ENCODE measurements at regions not wholly inside any gene's neighbourhood (a gene's known extent, or its start where the extent isn't known, plus 50 kb on each side); places are given as distances from the start of the nearest gene placed in this dataset.

- no peaks in the 10 kb centered on the region for H3K9me2 ChIP-seq (ENCODE audit: insufficient read depth)
- WGBS, 2 experiments (ENCODE audit: low coverage in 1 of 2, low lambda C conversion rate in 2 of 2, missing lambda C conversion rate in 2 of 2), result 76 to 90% methylated on average over 2 of the region's 2 CpGs
- no peaks in the 10 kb centered on the region for H3K27me3 ChIP-seq (replicated peaks; ENCODE audit: insufficient read depth)
- in situ Hi-C loops (cut with MboI), result no loop called here
- DNase-seq, result no peak
- no peak overlapping the region for H2AFZ ChIP-seq
- TF ChIP-seq EZH2phosphoT487 (IDR thresholded peaks at IDR 0.05; ENCODE audit: insufficient read depth, low read depth) (no peak), EZH2 (IDR thresholded peaks at IDR 0.05; ENCODE audit: insufficient read depth, poor library complexity, severe bottlenecking) (no peak)
- no peak overlapping the region for H3K27ac ChIP-seq
- H4K20me1 ChIP-seq (ENCODE audit: insufficient read depth), result no peaks in the 10 kb centered on the region
- no peak overlapping the region for H3K4me3 ChIP-seq
- H3K36me3 ChIP-seq (ENCODE audit: low read depth), result no peaks in the 10 kb centered on the region
- H3K9ac ChIP-seq, result no peak overlapping the region
- H3F3A ChIP-seq (ENCODE audit: insufficient read depth), result no peaks in the 10 kb centered on the region
- H3K9me3 ChIP-seq (ENCODE audit: low read depth), result no peaks in the 10 kb centered on the region
- no peak overlapping the region for H3K4me2 ChIP-seq (ENCODE audit: unreplicated experiment)
- H3K4me1 ChIP-seq (ENCODE audit: insufficient read depth), result no peaks in the 10 kb centered on the region
- no peaks in the 10 kb centered on the region for H3K79me2 ChIP-seq (ENCODE audit: insufficient read depth)
Measured at GRCh38 chr12:61934564-61934963, 325.6 kb upstream of the USP15 start.

- no peaks in the 10 kb centered on the region for H4K20me1 ChIP-seq (ENCODE audit: insufficient read depth)
- H3F3A ChIP-seq (ENCODE audit: insufficient read depth), result no peaks in the 10 kb centered on the region
- H3K9ac ChIP-seq, result no peak overlapping the region
- H2AFZ ChIP-seq, result no peak overlapping the region
- no peak overlapping the region for H3K27ac ChIP-seq
- H3K27me3 ChIP-seq (replicated peaks; ENCODE audit: insufficient read depth), result no peaks in the 10 kb centered on the region
- no peak for TF ChIP-seq EZH2phosphoT487 (IDR thresholded peaks at IDR 0.05; ENCODE audit: insufficient read depth, low read depth)
- TF ChIP-seq EZH2 (IDR thresholded peaks at IDR 0.05; ENCODE audit: insufficient read depth, poor library complexity, severe bottlenecking), result no peak
- no peak overlapping the region for H3K4me2 ChIP-seq (ENCODE audit: unreplicated experiment)
- no peaks in the 10 kb centered on the region for H3K36me3 ChIP-seq (ENCODE audit: low read depth)
- no peak for DNase-seq
- in situ Hi-C loops (cut with MboI), result no loop called here
- H3K9me3 ChIP-seq (ENCODE audit: low read depth), result no peaks in the 10 kb centered on the region
- no peak overlapping the region for H3K4me3 ChIP-seq
- no peaks in the 10 kb centered on the region for H3K4me1 ChIP-seq (ENCODE audit: insufficient read depth)
- H3K9me2 ChIP-seq (ENCODE audit: insufficient read depth), result no peaks in the 10 kb centered on the region
- no peaks in the 10 kb centered on the region for H3K79me2 ChIP-seq (ENCODE audit: insufficient read depth)
Measured at GRCh38 chr12:61939977-61940376, 320.2 kb upstream of the USP15 start.

DNA sequence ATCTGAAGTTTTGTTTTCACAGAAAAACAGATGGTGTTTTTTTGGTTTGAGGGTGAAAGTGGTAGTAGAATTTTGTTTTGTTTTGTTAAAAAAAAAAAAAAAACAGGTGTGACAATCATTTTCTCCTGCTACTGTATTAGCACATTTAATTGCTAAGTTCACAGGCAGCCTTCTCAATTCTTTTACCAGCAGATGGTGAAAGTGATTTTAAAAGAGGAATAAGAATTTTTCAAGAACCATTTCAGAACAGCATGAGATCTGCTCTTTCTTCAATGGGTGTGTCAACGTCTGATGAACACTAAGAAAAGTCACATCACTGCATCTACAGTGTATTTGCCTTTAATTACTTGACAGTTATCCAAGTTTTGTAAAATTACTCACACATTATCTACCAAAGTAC is 303.7 kb upstream of the USP15 start:
- Histone ChIP-seq H4K20me1 (ENCODE audit: insufficient read depth) (no peaks in the 10 kb centered on the region), H3K4me1 (ENCODE audit: insufficient read depth) (no peaks in the 10 kb centered on the region), H3K27ac (no peak overlapping the region), H2AFZ (no peak overlapping the region), H3K9me2 (ENCODE audit: insufficient read depth) (no peaks in the 10 kb centered on the region), H3K4me3 (no peak overlapping the region), H3K79me2 (ENCODE audit: insufficient read depth) (no peaks in the 10 kb centered on the region), H3K4me2 (ENCODE audit: unreplicated experiment) (no peak overlapping the region), H3K36me3 (ENCODE audit: low read depth) (no peaks in the 10 kb centered on the region), H3F3A (ENCODE audit: insufficient read depth) (no peaks in the 10 kb centered on the region), H3K9me3 (ENCODE audit: low read depth) (no peaks in the 10 kb centered on the region), H3K9ac (no peak overlapping the region), H3K27me3 (replicated peaks; ENCODE audit: insufficient read depth) (no peaks in the 10 kb centered on the region)
- no peak for DNase-seq
- in situ Hi-C loops (cut with MboI), result no loop called here
- TF ChIP-seq EZH2 (IDR thresholded peaks at IDR 0.05; ENCODE audit: insufficient read depth, poor library complexity, severe bottlenecking), result no peak
- no peak for TF ChIP-seq EZH2phosphoT487 (IDR thresholded peaks at IDR 0.05; ENCODE audit: insufficient read depth, low read depth)
- WGBS, 2 experiments (ENCODE audit: low coverage in 1 of 2, low lambda C conversion rate in 2 of 2, missing lambda C conversion rate in 2 of 2), result 0% methylated on average over 1 of the region's 1 CpG

- in situ Hi-C loops (cut with MboI), result no loop called here
- TF ChIP-seq EZH2phosphoT487 (IDR thresholded peaks at IDR 0.05; ENCODE audit: insufficient read depth, low read depth) (no peak), EZH2 (IDR thresholded peaks at IDR 0.05; ENCODE audit: insufficient read depth, poor library complexity, severe bottlenecking) (no peak)
- Histone ChIP-seq H4K20me1 (ENCODE audit: insufficient read depth) (no peaks in the 10 kb centered on the region), H3K4me2 (ENCODE audit: unreplicated experiment) (no peak overlapping the region), H3K36me3 (ENCODE audit: low read depth) (no peaks in the 10 kb centered on the region), H3K9me3 (ENCODE audit: low read depth) (no peaks in the 10 kb centered on the region), H3K79me2 (ENCODE audit: insufficient read depth) (no peaks in the 10 kb centered on the region), H3K9me2 (ENCODE audit: insufficient read depth) (no peaks in the 10 kb centered on the region), H2AFZ (no peak overlapping the region), H3K4me1 (ENCODE audit: insufficient read depth) (no peaks in the 10 kb centered on the region), H3K27me3 (replicated peaks; ENCODE audit: insufficient read depth) (no peaks in the 10 kb centered on the region), H3K27ac (no peak overlapping the region), H3F3A (ENCODE audit: insufficient read depth) (no peaks in the 10 kb centered on the region), H3K4me3 (no peak overlapping the region), H3K9ac (no peak overlapping the region)
- DNase-seq, result no peak
- 26 to 43% methylated on average over 1 of the region's 1 CpG for WGBS, 2 experiments (ENCODE audit: low coverage in 1 of 2, low lambda C conversion rate in 2 of 2, missing lambda C conversion rate in 2 of 2)
Measured at GRCh38 chr12:61974461-61974860, 285.7 kb upstream of the USP15 start.

DNA sequence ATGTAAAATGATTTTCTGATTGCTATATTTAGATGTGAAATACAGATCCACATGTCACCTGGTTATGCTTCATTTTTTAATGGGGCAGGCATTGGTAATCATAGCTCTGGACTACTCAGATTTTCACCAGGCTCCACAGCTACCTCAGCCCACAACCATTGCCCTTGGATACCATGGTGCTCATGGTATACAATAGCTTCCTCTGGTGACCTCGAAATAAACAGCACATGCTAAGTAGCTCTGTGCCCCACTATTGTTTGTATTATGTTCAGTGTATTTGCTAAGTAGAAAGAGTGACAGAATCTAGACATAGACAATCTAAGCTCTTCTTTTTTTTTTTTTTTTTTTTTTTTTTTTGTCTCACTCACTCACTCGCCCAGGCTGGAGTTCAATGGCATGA is 274.4 kb upstream of the USP15 start:
- H3K4me2 ChIP-seq (ENCODE audit: unreplicated experiment), result no peak overlapping the region
- no peak overlapping the region for H3K27ac ChIP-seq
- H3K27me3 ChIP-seq (replicated peaks; ENCODE audit: insufficient read depth), result no peaks in the 10 kb centered on the region
- H3F3A ChIP-seq (ENCODE audit: insufficient read depth), result no peaks in the 10 kb centered on the region
- H3K9me2 ChIP-seq (ENCODE audit: insufficient read depth), result no peaks in the 10 kb centered on the region
- in situ Hi-C loops (cut with MboI), result no loop called here
- no peak overlapping the region for H3K9ac ChIP-seq
- H3K36me3 ChIP-seq (ENCODE audit: low read depth), result no peaks in the 10 kb centered on the region
- no peaks in the 10 kb centered on the region for H3K79me2 ChIP-seq (ENCODE audit: insufficient read depth)
- no peaks in the 10 kb centered on the region for H3K9me3 ChIP-seq (ENCODE audit: low read depth)
- no peaks in the 10 kb centered on the region for H4K20me1 ChIP-seq (ENCODE audit: insufficient read depth)
- no peak overlapping the region for H3K4me3 ChIP-seq
- H2AFZ ChIP-seq, result no peak overlapping the region
- 50 to 56% methylated on average over 2 of the region's 2 CpGs for WGBS, 2 experiments (ENCODE audit: low coverage in 1 of 2, low lambda C conversion rate in 2 of 2, missing lambda C conversion rate in 2 of 2)
- no peak for TF ChIP-seq EZH2 (IDR thresholded peaks at IDR 0.05; ENCODE audit: insufficient read depth, poor library complexity, severe bottlenecking)
- no peak for TF ChIP-seq EZH2phosphoT487 (IDR thresholded peaks at IDR 0.05; ENCODE audit: insufficient read depth, low read depth)
- no peaks in the 10 kb centered on the region for H3K4me1 ChIP-seq (ENCODE audit: insufficient read depth)
- no peak for DNase-seq
